ENCODE measurements at regions not wholly inside any gene's neighbourhood (a gene's known extent, or its start where the extent isn't known, plus 50 kb on each side); places are given as distances from the start of the nearest gene placed in this dataset.

- no peak for TF ChIP-seq MEF2B (IDR thresholded peaks at IDR 0.05; ENCODE audit: partially characterized antibody, poor library complexity, severe bottlenecking)
Measured at GRCh38 chr7:41096917-41097316, 606.0 kb downstream of the INHBA start (continued).

GRCh38 chr7:41093141-41093540 lies 609.7 kb downstream of the INHBA start:
- ChIA-PET CTCF (interaction anchor here (1.0 to 1.9 kb wide), 4 partner anchors 21 to 618 kb away, joined by 3 to 4 read pairs (median 4); no protein-coding TSS in a partner anchor), RAD21 (ENCODE audit: unreplicated experiment) (interaction anchor here (1.5 kb wide), 1 partner anchor 10 kb away, joined by 4 read pairs; no protein-coding TSS in a partner anchor), SMC1A (ENCODE audit: uncharacterized antibody, unreplicated experiment) (interaction anchor here (0.9 to 1.0 kb wide), 2 partner anchors 10 to 12 kb away, joined by 3 read pairs; no protein-coding TSS in a partner anchor), POLR2A (interaction anchor here (0.7 kb wide), 1 partner anchor 179 kb away, joined by 3 read pairs; no protein-coding TSS in a partner anchor)
- TF ChIP-seq REST (IDR thresholded peaks at IDR 0.05; ENCODE audit: low read depth, low read length) (no peak), YBX1 (IDR thresholded peaks at IDR 0.05) (no peak), EP300 (IDR thresholded peaks at IDR 0.05; ENCODE audit: borderline replicate concordance in 1 of 2, control insufficient read depth in 1 of 2, low read depth in 2 of 2, low read length in 2 of 2) (no peak), CREM (IDR thresholded peaks at IDR 0.05; ENCODE audit: low read depth) (0 out of 2 replicates have a peak, but pooled peaks have one; percentile 24), KLF5 (IDR thresholded peaks at IDR 0.05; ENCODE audit: partially characterized antibody) (no peak), ZNF687 (IDR thresholded peaks at IDR 0.05) (0 out of 2 replicates have a peak, but pooled peaks have one; percentile 21), NFIC (IDR thresholded peaks at IDR 0.05; ENCODE audit: low read depth, low read length) (peak; percentile 37; the same call in 1 of the 2 replicates), RUNX3 (IDR thresholded peaks at IDR 0.05; ENCODE audit: low read length) (peak; percentile 7; the same call in 1 of the 2 replicates)
- H3K4me1 ChIP-seq (ENCODE audit: control insufficient read depth, insufficient read depth, low read length), result no peaks in the 10 kb centered on the region
- no peak overlapping the region for H3K4me3 ChIP-seq
- H3K4me2 ChIP-seq (ENCODE audit: control insufficient read depth, insufficient read depth), result no peak overlapping the region
- peak; percentile 91 for ATAC-seq
- in situ Hi-C loops (cut with MboI), result no loop called here
- 16% methylated on average over 3 of the region's 3 CpGs for WGBS (ENCODE audit: insufficient coverage, insufficient replicate concordance, low lambda C conversion rate, missing lambda C conversion rate)
- no peaks in the 10 kb centered on the region for H3K27me3 ChIP-seq (replicated peaks in 1 of 2; ENCODE audit: control insufficient read depth in 2 of 2, insufficient read depth in 2 of 2, low read length in 1 of 2)
- no peak overlapping the region for H3K9ac ChIP-seq (ENCODE audit: control insufficient read depth, insufficient read depth, low read length)
- no peaks in the 10 kb centered on the region for H3K79me2 ChIP-seq (ENCODE audit: control insufficient read depth, insufficient read depth, low read length)
- H3K27ac ChIP-seq (ENCODE audit: control insufficient read depth, insufficient read depth), result no peak overlapping the region
- H3K36me3 ChIP-seq (ENCODE audit: control insufficient read depth in 2 of 2, insufficient read depth in 2 of 2, low read length in 1 of 2), result no peaks in the 10 kb centered on the region
- FAIRE-seq, result no peak
- no peaks in the 10 kb centered on the region for H3K9me3 ChIP-seq (replicated peaks; ENCODE audit: control insufficient read depth, insufficient read depth, low read length)
- H2AFZ ChIP-seq (ENCODE audit: control insufficient read depth, low read depth, low read length), result no peak overlapping the region
- BruUV-seq (replicated peaks), result no TSS peak
- no peak for DNase-seq (ENCODE audit: low read depth, low spot score)
- intact Hi-C loops (cut with micrococcal nuclease; ENCODE audit: unreplicated experiment), result no loop called here
- no peaks in the 10 kb centered on the region for H4K20me1 ChIP-seq (ENCODE audit: control insufficient read depth, insufficient read depth)

All from GM12878 (cell line).